GM18508 (cell line): ENCODE measurements at regions not wholly inside any gene's neighbourhood (a gene's known extent, or its start where the extent isn't known, plus 50 kb on each side); places are given as distances from the start of the nearest gene placed in this dataset.
"Not testable (repeated sequence)": the region's sequence is repeated elsewhere in the genome, so short reads cannot be mapped to it uniquely, and the experiment has no call there.

ENCODE experiments used
- ATAC-seq: cut with Tn5 transposase; IDR thresholded peaks from one replicate; pipeline ENCODE4 v1.9.1; 2021; ENCODE audit warnings: moderate number of reproducible peaks; ENCODE audit not compliant: insufficient read depth, unreplicated experiment

GRCh38 chr11:87885084-87885483 is 290.2 kb downstream of the RAB38 start:
- ATAC-seq, result not testable (repeated sequence)

- ATAC-seq, result no peak
Measured at GRCh38 chr11:87879118-87879517, 296.1 kb downstream of the RAB38 start.

- ATAC-seq, result no peak
Measured at GRCh38 chr11:87878373-87878825, 296.8 kb downstream of the RAB38 start.

GRCh38 chr11:87871056-87871455 is 304.2 kb downstream of the RAB38 start:
- no peak for ATAC-seq

GRCh38 chr11:87870086-87870485 is 305.2 kb downstream of the RAB38 start:
- no peak for ATAC-seq

GRCh38 chr11:87866951-87867350 is 308.3 kb downstream of the RAB38 start:
- no peak for ATAC-seq

- no peak for ATAC-seq
Measured at GRCh38 chr11:87861030-87861429, 314.2 kb downstream of the RAB38 start.

GRCh38 chr11:87859636-87860035 is 315.6 kb downstream of the RAB38 start:
- no peak for ATAC-seq

- ATAC-seq, result no peak
Measured at GRCh38 chr11:87851827-87852226, 323.4 kb downstream of the RAB38 start.

- ATAC-seq, result no peak
Measured at GRCh38 chr11:87851234-87851633, 324.0 kb downstream of the RAB38 start.

GRCh38 chr11:87849216-87849615 is 326.0 kb downstream of the RAB38 start:
- ATAC-seq, result no peak

- no peak for ATAC-seq
Measured at GRCh38 chr11:87840786-87841185, 334.5 kb downstream of the RAB38 start.

- no peak for ATAC-seq
Measured at GRCh38 chr11:87832211-87832610, 343.0 kb downstream of the RAB38 start.

GRCh38 chr11:87820011-87820410 is 355.2 kb downstream of the RAB38 start:
- no peak for ATAC-seq

- ATAC-seq, result no peak
Measured at GRCh38 chr11:87819151-87819550, 356.1 kb downstream of the RAB38 start.

GRCh38 chr11:87812571-87813365 is 362.5 kb downstream of the RAB38 start:
- ATAC-seq, result no peak

- no peak for ATAC-seq
Measured at GRCh38 chr11:87810486-87810885, 364.8 kb downstream of the RAB38 start.

GRCh38 chr11:87809256-87809655 is 366.0 kb downstream of the RAB38 start:
- no peak for ATAC-seq

GRCh38 chr11:87804176-87804575 is 371.1 kb downstream of the RAB38 start:
- no peak for ATAC-seq

- ATAC-seq, result no peak
Measured at GRCh38 chr11:87803748-87804147, 371.5 kb downstream of the RAB38 start.

GRCh38 chr11:87784862-87785261 is 390.4 kb downstream of the RAB38 start:
- ATAC-seq, result not testable (repeated sequence)

- no peak for ATAC-seq
Measured at GRCh38 chr11:87780068-87780413, 395.2 kb downstream of the RAB38 start.
